Muscle of arm (tissue), 1 donor: ENCODE measurements at regions not wholly inside any gene's neighbourhood (a gene's known extent, or its start where the extent isn't known, plus 50 kb on each side); places are given as distances from the start of the nearest gene placed in this dataset.

Experiments used
- DNase-seq: peaks from one replicate; pipeline ENCODE4 v3.0.0-alpha.2; 2013

DNA sequence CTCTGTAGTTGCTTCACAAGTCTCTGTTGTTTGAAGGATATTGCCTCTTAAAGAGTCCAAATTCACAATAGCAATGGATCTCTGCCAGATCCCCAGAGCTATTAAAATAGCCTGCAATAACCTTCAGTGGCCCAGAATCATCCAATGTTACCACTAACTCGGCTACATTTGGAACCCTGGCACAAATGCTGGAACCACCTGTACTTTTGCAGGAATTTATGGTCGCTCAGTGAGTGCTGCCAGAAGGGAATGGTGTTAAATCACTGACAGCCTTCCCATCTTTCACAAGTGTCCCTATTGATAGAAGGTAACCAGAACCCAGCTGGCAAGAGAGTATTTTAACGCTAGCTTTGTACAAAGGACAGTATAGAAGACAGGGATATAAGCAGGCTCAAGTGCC, 298.8 kb upstream of the PLSCR5 start:
- DNase-seq = no peak

DNA sequence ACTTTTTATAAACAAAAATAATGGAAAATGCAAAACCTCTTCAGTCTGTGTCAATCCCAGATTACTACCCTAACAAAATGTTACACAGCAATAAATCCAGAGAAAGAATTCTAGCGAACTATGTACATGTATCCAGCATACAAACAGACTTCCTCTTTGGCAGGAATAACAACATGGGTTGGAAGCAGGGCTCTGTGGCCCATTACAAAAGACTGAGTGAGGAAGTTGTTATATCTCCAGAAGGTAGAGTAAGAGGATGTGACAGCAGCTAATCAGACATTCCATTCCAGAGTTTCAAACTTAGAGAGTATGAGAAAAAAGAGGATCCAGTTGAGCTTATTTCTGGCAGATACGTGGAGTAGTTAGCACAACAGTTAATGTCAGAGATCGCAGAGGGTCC, 294.0 kb upstream of the PLSCR5 start:
- no peak for DNase-seq

DNA sequence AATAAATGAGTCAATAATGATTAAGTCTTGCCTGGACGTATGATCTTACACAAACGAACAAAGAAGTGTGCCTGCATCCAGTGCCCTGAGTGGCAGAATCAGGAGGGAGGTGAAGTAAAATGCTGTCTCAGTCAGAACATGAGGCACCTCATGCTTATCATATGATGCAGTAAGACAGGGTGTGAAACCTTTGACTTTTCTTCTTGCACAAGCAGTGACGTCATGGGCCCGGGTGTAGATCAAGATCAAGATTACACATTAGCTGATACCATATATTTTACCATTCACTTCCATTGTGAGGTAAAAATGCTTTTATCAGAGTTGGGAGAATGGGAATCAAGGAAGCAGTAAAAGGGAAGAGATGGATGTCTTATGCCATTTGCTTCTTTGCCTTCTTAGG, 291.6 kb upstream of the PLSCR5 start:
- no peak for DNase-seq

DNA sequence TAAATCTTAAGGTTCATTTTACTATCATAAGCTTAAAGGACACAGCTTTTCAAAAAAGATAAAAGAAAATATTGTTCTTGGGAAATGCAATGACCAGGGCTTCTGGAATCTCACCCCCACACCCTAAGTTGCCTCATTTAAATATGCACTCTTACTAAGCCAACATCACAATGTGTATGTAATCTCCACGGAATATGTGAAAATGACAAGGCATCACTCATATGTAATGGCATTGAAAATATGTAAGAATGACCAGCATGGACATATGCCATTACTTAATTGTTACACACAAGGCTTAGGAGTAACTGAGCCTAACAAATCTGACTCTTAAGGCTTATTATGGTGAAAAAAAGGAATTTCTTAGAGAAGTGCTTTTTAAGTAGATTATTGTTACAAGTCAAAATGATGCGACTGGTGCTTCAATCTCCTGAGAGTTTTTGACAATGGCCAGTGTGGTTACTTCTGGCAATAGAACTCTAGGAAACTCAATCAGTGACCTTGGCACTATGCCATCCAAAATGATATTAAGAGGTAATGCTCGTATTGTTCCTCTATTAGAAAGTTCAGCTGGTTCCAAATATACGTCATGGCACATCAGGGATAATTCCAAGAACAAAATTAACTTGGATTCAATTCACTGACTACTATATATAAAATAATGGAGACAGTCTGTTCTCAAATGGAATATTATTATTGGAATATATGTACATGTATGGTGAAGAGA, 290.0 kb upstream of the PLSCR5 start:
- no peak for DNase-seq

DNA sequence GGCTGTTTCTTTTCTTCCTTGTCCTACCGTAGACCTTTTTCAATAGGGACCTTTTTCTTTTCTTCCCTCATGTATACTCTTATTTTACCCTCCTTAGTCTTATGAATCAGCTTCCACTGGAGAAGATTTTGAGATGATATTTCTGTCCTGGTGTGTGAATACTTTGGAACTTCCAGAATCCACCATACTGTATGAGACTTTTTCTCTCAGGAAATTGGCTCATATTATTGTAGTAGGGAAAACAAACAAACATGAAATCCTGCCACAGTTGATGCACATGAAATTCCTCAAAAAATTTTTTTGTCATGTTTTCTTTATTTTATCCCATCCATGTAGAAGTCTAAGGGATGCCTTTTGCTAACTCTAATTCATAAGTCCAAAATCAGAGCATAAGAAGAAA, 289.3 kb upstream of the PLSCR5 start:
- no peak for DNase-seq

DNA sequence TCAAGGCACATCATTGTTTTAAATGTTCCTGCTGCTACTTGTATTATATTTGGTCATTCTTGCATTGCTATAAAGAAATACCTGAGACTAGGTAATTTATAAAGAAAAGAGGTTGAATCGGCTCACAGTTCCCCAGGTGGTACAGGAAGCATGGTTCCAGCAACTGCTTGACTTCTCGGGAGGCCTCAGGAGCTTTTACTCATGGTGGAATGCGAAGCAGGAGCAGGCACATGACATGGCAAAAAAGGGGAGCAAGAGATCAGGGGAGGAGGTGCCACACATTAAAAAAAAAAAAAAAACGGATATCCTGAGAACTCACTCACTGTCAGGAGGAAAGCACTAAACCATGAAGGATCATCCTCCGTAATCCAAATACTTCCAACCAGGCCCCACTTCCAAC, 286.9 kb upstream of the PLSCR5 start:
- no peak for DNase-seq

DNA sequence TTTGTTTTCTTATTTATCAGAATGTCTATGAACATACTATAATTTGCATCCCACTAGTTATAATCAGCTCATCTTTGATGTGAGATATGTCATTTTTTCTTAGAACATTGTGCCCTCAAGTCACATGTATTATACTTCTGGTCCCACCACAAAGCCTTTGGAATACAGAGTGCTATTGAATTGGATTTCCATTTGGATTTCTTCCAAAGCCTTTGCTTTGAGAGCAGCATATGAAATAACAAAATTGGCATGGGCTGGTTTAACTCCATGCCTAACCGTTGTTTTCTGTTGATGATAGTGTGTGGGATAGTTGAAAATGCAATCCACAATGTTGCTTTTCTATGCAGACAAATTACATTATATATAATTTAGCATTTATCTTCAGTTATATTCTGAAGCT, 284.5 kb upstream of the PLSCR5 start:
- DNase-seq = no peak

DNA sequence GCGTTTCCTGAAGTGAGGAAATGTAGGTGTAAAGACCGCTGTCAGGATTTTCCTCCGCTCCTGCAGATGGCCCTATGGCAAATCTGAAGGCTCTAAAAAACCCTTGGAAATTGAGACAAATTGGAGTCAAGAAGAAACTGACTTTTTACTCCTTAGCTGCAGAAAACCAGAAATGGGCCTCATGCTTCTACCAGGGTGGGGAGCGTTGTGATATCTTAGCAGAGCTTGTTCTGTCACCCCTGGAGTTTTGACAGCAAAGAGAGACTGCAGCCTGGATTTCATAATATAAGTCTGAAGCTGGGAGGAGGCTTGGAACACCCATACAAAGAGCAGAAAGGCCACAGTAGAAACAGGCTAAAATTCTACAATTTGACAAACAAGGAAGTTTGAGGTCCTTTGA, 283.0 kb upstream of the PLSCR5 start:
- DNase-seq = no peak

DNA sequence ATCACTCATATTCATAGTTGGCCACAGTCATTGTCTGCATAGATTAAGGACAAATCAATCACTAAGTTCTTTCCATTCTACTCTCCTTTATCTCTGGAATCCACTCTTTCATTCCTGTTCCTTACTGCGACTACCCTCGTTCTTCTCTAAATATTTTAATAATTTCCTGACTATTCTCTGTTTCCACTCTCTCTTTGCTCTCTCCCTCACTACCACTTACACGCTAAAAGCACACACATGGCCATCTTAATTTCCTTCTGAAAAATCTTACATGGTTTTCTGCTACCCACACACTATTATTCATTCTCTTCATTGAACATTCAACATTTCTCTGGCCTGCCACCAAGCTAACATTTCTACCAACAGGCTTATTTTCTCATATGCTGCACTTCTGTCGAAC, 279.6 kb upstream of the PLSCR5 start:
- DNase-seq = no peak

DNA sequence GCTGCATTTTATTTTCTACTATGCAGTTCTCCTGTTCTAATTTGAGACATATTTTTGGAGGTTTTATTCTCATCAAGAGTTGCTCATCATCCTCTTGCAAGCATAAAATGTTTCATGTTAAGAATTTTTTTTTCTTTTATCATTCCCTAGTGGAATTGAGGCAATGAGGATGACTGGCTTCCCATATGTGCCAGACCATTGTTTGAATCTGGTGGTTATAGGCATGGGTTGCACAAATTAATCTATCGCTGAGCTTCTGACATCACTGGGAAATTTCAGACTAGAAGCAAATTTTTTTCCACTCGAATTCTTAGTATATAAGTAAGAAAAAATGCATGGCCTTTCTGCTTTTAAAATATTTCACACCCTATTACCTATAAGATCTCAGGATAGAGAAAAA, 279.1 kb upstream of the PLSCR5 start:
- no peak for DNase-seq

DNA sequence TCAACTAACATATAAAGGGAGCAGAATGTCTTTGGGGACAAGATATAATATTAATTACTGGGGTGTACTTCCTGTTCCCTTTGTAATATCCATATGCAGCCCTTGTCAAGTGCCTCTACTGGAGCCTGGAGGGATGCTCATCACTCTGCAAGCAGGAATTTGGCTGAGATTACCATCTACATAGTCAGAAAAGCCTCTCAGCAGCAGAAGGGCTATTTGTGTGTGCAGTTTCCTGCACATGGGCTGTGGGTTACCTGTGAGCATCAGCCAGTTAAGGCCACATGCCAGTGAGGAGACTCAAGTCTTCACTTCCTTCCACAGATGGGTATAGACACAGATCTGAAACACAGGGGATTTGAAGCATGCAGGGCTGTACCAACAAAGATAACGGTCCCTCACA, 278.1 kb upstream of the PLSCR5 start:
- no peak for DNase-seq

DNA sequence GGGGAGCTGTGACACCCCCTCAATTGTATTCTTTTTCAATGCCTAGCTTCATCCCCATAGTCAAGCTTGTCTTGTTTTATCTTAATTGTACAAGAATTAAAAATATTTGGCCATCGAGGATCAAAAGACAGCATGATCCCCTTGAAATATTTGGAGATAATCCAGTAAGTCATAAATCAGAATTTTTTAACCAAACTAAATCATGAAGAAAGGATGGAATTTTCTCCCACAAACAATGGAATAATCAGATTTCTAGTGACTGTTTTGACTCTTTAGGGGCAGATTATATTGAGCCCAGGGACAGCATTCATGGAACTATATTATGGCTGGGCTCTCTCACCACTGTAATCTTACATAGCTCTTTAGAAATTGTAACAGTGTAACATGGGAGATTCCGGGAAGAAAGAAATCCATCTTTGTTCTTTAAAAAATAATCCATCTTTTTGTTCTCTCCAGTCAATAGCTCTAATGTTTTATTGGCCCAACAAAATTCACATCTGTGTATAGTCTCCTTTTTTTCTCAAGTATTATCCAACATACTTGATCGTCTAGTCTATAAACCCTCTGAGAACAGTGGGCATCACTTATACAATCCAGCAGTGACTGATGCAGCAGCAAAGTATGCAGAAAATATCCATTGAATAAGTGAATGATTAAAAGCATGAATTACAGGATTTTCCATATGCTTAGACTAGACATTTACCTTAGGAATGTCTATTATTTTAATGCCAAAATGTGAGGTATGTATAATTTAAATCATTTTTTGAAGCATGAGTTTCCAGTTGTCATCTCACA, 277.0 kb upstream of the PLSCR5 start:
- no peak for DNase-seq

DNA sequence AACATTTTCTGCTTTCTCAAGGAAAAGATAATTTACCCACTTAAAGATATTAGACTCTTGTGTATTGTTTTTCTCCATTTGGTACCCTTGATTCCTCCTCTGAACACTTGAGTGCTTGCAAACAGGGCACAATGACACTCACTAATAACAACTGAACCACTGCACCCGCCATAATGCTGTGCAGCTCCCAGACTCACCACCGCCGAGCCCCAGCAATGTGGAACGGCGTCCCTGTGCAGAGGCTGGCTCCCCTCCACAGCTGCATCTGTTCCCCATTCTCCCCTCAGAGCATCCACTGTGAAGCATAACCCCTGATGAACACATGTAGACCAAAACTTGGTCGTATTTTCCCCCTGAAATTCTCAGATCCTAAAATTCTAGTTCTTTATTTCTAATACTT, 276.2 kb upstream of the PLSCR5 start:
- no peak for DNase-seq

DNA sequence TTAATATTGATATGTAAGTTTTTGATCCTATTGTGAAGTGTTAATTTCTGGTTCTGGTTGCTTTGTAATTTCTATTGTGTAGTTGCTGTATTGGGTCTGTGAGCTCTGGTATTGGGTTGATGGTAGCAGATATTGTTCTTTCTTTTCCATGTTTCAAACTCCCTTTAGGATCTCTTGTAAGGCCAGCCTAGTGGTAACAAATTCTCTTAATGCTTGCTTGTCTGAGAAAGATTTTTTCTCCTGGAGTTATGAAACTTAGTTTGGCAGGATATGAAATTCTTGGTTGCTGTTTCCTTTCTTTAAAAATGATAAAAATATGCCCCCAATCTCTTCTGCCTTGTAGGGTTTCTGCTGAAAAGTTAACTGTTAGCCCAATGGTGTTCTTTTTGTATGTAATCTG, 268.6 kb upstream of the PLSCR5 start:
- DNase-seq = no peak

DNA sequence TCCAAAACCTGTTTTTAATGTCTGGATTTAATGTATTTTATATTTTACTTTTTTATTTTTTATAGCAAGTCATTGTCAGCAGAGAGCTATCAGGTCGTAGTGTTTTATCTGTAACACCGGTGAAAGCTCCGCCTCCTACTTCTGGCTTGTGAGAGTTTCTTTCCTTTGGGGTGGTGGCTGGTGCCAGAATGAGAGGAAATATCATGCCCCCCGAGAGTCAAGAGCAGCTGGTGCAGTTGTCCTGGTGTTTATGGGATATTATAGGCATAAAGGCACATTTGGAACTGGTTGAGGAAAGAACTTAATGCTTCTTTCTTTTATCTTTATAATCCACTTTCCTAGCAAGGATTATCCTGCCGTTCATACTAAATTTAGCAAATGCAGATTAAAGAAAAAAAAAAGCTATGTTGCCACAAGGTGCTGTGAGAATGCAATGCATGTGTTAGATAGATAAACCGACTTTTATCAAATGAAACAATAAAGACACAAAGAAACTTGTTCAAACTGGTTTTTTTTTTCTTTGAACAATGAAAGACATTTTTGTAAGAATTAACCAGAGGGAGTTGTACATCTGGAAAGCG, 260.1 kb upstream of the PLSCR5 start:
- no peak for DNase-seq

DNA sequence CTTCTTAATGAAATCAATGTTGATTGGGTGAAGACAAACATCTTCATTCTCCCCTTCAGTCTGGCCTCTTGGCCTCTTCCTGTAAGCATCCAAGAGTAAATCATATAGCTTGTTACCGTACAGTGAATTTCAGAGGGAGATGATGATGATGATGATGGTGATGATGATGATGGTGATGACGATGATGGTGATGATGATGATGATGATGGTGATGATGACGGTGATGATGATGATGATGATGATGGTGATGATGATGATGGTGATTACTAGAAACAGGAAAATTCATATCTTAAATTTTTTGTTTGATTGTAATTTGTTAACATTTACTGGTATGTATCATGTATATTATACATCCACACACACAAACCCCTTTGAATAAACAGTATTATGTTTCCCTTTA, 256.1 kb upstream of the PLSCR5 start:
- DNase-seq = no peak

DNA sequence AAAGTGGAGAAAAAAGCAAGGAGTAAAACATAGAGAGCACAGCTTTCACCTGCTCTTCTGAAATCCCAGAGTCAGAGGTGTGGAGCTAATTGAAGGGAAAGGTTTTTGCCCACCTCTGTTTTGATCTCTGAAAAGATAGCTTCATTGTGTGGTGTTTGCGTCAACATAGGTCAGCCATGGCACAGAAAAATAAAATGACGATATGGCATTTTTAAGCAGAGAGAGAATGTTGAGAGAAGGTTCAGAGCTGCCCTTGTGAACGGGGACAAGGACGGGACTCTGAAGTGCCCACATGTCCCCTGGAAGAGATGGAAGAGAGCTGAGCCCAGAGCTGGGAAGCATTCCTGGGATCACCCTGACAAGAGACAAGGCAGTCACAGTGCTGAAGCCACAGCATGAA, 249.4 kb upstream of the PLSCR5 start:
- no peak for DNase-seq

DNA sequence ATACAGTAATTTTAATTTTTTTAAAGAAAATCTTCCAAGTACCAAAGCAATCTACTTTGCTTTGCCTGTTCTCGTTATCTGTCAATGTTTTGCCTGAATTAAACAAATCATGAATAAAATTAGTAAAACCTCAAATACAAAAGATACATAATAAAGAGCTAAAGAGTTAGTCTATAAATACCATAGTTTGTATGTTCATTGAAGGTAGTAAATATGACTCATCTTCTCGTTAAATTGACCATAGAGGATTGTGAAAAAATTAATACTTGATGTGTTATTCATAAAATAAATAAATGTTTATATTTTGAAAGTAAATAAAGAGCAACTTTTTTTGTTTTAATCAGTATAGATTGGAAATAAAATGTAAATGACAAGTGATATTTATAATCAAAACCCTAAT, 246.5 kb upstream of the PLSCR5 start:
- DNase-seq = no peak

DNA sequence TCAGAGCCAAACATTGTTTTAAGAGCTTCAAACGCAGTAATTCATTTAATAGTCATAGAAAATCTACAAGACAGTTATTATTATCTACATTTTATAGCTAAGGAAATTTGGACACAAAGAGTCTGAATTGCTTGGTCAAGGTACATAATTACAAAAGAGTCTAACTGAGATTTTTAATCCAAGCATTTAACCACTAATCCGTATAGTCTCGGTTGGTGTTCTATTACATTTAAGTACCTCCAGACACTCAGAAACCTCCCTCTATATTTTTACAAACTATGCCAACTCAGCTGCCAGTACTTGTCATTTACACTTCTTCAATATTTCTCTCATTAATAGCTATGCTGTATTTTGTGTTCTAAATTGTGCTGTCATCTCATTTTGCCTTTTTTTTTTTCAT, 240.2 kb upstream of the PLSCR5 start:
- no peak for DNase-seq

DNA sequence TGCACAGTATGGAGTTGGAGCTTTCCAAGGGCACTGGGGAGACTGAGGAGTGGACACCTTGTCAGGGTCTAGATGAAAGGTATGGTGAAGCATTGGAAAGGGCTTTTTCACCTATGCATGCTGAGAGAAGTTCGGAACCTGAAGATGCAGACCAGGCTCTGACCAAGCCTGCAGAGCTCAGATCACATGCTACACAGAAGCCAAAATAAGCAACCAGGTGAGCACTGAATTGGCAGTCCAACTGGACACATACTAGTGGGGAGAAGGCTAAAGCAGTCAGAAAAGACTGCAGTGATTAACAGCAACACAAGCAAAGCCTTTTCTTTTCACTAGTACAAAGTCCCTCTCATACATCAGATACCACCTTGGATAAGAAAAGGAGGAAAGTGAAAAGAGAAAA, 238.3 kb upstream of the PLSCR5 start:
- DNase-seq = no peak

DNA sequence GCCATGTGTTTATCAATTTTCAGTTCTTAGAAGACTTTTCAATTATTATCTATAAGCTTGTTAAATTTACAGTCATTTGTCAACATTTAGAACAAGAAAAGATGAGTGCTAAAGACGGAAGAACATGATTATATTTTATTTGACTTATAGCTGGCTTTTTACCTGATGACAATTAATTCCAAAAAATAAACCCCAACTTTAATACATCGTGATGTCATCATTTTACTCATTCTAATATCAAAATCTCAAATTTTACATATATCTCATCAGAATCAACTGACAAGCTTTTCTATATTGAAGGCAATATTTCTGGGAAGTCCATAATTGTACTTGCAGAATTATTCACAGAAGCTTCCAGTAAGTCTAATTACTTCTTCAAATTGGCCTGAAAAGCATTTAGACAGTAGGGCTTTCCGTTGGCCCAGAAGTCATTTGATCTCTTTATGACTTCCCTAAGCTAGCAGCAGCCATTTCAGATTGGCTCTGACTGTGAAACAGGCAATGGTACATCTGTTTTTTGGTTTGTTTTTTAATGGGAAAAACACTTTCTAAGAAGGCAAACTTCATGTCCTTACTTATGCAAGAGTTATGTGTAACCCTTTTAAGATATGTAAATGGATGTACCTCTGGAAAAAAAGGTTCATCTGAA, 234.7 kb upstream of the PLSCR5 start:
- peak; percentile 25 for DNase-seq

DNA sequence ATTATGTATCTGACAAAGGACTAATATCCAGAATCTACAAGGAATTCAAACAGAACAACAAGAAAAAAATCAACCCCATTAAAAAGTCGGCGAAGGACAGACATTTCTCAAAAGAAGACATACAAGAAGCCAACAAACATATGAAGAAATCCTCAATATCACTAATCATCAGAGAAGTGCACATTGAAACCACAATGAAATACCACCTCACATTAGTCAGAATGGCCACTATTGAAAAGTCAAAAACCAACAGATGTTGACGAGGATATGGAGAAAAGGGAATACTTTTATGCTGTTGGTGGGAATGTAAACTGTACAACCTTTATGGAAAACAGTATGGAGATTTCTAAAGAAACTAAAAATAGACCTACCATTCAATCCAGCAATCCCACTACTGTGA, 233.1 kb upstream of the PLSCR5 start:
- DNase-seq = no peak

DNA sequence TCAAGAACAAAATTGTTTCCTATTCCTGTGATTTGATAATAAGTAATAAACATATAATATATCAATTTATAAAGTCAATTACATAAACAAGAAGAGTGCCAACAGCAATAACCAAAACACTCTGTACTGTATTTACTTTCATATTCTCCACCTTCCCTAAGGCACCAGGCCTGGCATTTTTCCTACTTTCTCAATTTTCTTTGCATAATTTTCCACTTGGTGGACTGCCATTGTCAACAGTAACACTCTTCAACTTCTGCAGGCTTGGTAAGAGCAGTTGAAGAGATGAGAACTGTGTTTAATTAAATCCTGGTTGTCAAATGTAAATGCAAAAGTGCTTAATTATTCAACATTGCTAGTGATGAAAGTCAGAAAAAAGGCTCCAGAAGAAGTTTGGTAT, 229.8 kb upstream of the PLSCR5 start:
- DNase-seq = no peak
